Omental fat pad (tissue), 3 donors: ENCODE measurements at regions not wholly inside any gene's neighbourhood (a gene's known extent, or its start where the extent isn't known, plus 50 kb on each side); places are given as distances from the start of the nearest gene placed in this dataset.

Experiments
- ATAC-seq: fragments of 150-250 bp; one replicate; pipeline ENCODE4 v1.9.1; 2016; ENCODE audit warnings: mild to moderate bottlenecking, moderate library complexity; ENCODE audit not compliant: low FRiP score
- DNase-seq: peaks from one replicate; pipeline ENCODE4 v3.0.0-alpha.2; 2019; ENCODE audit warnings: low spot score
- TF ChIP-seq, protein P1 (sequence below), 3 donors: fragments of 450-650 bp; IDR thresholded peaks; one replicate each; pipeline ENCODE4 v1.5.1; 2016 to 2017; ENCODE audit warnings: antibody characterized with exemption in 3 of 3, mild to moderate bottlenecking in 3 of 3, moderate library complexity in 2 of 3

DNA sequence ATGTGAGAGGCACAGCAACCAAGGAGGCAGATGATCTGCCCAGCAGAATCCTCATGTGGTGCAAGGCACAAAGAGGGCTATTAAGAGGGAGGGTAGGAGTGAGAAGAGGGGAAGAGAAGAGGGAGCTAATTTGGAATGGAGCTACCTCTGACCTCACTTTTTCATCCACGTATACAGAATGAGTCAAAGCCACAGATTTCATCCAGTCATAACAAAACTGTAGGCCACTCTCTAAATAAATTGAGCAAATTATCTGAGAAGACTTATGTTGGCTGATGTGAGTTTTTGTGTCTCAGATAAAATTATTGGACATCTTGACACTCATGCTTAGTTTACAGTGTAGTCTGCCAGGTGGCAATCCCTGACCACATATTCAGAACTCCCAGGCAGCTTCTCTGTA, 325.6 kb downstream of the TTLL7 start:
- TF ChIP-seq, protein P1, sequence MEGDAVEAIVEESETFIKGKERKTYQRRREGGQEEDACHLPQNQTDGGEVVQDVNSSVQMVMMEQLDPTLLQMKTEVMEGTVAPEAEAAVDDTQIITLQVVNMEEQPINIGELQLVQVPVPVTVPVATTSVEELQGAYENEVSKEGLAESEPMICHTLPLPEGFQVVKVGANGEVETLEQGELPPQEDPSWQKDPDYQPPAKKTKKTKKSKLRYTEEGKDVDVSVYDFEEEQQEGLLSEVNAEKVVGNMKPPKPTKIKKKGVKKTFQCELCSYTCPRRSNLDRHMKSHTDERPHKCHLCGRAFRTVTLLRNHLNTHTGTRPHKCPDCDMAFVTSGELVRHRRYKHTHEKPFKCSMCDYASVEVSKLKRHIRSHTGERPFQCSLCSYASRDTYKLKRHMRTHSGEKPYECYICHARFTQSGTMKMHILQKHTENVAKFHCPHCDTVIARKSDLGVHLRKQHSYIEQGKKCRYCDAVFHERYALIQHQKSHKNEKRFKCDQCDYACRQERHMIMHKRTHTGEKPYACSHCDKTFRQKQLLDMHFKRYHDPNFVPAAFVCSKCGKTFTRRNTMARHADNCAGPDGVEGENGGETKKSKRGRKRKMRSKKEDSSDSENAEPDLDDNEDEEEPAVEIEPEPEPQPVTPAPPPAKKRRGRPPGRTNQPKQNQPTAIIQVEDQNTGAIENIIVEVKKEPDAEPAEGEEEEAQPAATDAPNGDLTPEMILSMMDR (IDR thresholded peaks at IDR 0.05): no peak
- no peak for DNase-seq
- ATAC-seq: no peak

DNA sequence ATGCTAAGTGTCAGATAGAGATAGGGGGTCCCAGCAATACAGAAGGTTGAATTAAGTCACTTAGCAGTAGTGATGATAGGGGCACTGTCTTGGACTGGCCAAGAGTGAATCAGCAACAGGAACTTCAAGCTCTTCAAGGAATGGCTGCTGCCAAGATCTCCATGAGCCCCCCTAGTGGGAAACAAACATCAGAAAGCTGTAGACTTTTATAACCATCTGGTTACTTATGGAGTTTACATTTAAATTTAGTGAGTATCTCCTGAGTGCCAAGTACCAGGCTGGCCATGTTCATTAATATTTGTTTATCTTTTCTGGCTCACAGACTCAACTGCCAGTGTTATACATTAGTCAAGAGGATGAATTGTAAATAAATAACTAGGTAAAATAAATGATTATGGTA, 327.3 kb downstream of the TTLL7 start:
- no peak for DNase-seq
- TF ChIP-seq, protein P1 (IDR thresholded peaks at IDR 0.05): no peak
- ATAC-seq: no peak

DNA sequence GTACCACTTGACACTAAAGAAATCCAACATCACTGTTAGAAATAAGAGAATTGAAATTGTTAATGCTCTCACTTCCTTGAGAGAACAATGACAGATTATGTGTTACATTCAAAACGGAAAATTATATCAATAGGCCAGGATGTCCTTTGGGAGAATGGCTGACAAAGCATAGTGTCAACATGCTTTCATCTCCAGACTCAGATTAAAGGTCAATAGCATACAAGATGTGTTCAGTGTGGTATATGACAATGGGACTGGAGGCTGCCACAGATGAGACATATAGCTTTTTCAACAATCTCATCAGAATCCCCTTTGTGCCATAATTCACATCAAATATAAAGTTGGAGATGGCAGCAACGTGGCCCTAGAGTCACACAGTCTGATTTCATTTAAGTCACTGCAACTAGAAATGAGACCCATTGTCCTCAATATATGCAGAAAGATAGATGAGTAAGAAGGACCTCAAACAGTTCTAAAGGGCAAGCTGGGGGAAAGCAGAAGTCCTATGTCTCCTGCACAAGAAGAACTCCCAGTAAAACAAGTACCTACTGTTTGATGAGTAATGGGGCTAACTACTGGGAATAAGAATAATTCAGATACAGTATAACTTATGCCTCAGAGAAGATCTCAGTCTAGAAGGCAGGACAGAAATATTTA, 327.9 kb downstream of the TTLL7 start:
- TF ChIP-seq, protein P1 (IDR thresholded peaks at IDR 0.05): no peak
- DNase-seq (no peak), ATAC-seq (no peak)

DNA sequence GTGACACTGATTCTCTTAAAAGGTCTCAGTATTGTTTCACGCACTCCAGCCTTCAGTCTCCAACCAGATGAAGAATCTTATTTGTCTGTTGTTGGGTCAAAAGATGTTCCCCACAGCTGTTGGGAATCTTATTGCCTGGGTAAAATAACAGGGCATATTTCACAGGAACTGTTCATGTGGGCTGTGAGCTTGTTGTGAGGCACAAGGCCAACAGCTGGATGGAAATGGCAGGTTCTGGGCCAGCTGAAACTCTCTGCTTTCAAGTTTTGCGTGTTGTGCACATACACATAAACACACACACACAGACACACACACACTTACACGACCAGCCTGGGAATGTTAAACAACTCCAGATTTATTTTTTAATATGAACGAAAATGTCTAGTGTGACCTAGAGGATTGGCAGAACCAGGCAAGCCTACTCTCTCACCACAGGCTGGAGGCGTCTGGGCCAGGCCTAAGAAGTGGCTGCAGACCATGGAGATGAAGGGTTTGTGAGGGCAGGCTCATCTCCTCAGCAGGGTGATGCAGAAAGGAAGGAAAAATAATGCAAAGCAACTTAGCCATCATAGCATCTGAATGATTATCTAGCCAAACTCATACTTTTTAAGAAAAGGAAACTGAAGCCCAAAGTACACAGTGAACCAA, 357.0 kb downstream of the TTLL7 start:
- TF ChIP-seq, protein P1 (IDR thresholded peaks at IDR 0.05): no peak
- ATAC-seq (no peak), DNase-seq (no peak)

DNA sequence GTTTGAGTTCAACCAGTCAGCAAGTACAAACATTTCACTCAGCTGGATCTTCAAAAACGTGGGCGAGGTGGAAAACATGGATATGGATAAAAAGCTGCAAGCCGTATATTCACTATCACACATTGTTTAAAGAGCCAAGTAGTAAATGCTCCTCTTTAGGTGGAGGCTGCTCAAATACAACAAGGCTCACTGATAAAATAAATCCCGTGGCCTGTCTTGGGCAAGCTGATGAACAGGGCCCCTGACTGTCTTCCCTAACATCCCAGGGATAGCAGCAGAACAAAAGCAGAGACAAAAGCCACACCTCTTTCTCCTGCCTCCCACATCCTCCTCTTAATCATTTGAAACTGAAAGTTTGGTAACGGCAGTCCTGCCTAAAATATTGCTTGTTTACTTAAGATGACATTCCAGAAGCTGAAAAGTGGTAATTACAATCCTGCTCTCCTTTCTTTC, 357.7 kb downstream of the TTLL7 start:
- peak; percentile 54 for ATAC-seq
- TF ChIP-seq, protein P1 (IDR thresholded peaks at IDR 0.05): no peak

DNA sequence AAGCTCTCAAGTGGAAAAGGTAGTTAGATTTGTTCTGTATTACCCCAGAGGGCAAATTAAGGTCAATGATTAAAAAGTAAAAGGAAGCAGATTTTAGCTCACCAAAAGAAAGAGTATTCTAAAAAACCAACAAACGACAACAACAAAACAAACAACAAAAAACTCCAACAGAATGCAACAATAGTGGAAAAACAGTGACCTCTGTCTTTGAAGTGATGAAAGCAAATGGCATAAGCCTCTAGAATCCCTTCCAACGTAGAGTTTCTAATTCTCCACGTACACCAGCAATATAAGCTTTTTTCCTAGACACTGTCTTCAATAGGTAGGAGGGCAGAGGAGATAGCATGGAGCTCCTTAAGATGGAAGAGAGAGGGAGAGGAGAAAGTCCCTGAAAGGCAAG, 359.1 kb downstream of the TTLL7 start:
- no peak for ATAC-seq
- no peak for DNase-seq
- TF ChIP-seq, protein P1 (IDR thresholded peaks at IDR 0.05): no peak

More for the DNA sequence above, 357.7 kb downstream of the TTLL7 start:
- no peak for DNase-seq

DNA sequence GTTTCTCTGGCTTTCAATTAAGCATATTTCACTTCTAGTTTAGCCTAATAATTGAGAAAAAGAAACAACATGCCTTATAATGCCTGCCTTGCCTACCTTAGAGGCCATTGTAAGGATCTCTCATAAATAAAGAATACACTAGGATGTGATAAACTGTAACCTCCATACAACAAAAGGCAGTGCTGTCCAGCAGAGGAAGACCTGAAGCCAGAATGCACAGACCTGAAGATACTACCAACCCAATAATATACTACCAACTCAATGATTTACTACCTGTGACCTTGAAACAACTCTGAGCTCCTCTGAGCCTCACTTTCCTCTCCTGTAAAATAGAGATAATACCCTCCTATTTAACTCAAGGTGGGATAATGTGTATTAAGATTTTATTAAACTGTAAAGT, 361.3 kb downstream of the TTLL7 start:
- no peak for DNase-seq
- ATAC-seq: no peak
- TF ChIP-seq, protein P1 (IDR thresholded peaks at IDR 0.05): no peak
